Fibroblast of mammary gland (primary cell): ENCODE measurements at regions not wholly inside any gene's neighbourhood (a gene's known extent, or its start where the extent isn't known, plus 50 kb on each side); places are given as distances from the start of the nearest gene placed in this dataset.
A peak's percentile ranks its signal among the peaks of the same experiment; 100 is the strongest.

Source experiments
- DNase-seq: peaks from one replicate; pipeline ENCODE4 v3.0.0-alpha.2; 2010; ENCODE audit warnings: low read depth
- H3K4me3 ChIP-seq: 2 replicates; pipeline ENCODE4 v1.5.1; 2011; ENCODE audit warnings: low read depth, mild to moderate bottlenecking, low read length, moderate library complexity; ENCODE audit not compliant: control insufficient read depth
- TF ChIP-seq, protein P1 (sequence below): conservative IDR thresholded peaks from 2 replicates; pipeline ENCODE4 v1.5.1; 2011; ENCODE audit warnings: low read depth, low read length, inconsistent platforms; ENCODE audit not compliant: control insufficient read depth, insufficient read depth

DNA sequence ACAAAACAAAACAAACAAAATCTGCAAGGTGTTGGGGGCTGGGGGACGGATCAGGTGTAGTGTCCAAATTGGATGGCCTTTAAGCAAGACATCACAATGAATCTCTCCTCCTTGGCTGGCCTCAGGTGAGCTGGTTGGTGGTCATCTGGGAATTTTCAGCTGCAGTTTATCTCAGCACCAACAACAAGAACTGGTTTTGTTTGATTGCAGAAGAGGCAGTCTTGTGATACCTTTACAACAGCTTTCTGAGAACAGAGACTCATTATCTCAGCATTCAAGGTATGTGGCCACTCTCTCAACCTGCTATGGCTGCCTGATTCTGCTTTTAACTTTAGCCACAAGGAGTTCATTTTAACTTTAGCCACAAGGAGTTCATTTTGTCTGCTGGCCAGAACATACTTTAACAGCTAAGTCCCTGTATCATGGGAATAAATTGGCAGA, 1543.4 kb downstream of the EFNA5 start:
- TF ChIP-seq, protein P1, sequence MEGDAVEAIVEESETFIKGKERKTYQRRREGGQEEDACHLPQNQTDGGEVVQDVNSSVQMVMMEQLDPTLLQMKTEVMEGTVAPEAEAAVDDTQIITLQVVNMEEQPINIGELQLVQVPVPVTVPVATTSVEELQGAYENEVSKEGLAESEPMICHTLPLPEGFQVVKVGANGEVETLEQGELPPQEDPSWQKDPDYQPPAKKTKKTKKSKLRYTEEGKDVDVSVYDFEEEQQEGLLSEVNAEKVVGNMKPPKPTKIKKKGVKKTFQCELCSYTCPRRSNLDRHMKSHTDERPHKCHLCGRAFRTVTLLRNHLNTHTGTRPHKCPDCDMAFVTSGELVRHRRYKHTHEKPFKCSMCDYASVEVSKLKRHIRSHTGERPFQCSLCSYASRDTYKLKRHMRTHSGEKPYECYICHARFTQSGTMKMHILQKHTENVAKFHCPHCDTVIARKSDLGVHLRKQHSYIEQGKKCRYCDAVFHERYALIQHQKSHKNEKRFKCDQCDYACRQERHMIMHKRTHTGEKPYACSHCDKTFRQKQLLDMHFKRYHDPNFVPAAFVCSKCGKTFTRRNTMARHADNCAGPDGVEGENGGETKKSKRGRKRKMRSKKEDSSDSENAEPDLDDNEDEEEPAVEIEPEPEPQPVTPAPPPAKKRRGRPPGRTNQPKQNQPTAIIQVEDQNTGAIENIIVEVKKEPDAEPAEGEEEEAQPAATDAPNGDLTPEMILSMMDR: no peak
- no peak for DNase-seq
- H3K4me3 ChIP-seq: no peak overlapping the region

DNA sequence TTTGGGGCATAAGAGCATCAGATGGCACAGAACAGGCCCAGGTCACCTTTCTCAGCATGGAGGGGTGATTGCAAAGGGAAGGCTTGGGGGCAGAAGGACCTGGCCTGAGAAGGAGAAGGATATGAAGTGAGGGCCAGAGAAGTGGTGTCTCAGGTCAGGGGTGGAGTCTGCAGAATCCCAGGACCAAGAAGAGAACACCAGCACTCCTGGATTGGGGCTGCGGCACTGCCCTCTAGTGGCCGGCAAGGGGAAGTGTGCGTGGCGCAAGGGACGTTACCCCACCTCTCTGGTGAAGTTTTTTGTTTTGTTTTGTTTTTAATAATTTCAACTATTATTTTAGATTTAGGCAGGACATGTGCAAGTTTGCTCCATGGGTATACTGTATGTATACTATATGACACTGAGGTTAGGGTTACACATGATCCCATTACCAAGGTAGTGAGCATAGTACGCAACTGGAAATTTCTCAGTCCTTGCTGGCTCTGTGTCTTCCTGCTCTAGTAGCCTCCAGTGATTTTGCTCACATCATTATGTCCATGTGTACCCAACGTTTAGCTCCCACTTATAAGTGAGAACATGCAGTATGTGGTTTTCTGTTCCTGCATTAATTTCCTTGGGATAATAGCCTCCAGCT, 1548.6 kb downstream of the EFNA5 start:
- DNase-seq: peak; percentile 20
- H3K4me3 ChIP-seq: no peak overlapping the region
- TF ChIP-seq, protein P1: peak; percentile 91

DNA sequence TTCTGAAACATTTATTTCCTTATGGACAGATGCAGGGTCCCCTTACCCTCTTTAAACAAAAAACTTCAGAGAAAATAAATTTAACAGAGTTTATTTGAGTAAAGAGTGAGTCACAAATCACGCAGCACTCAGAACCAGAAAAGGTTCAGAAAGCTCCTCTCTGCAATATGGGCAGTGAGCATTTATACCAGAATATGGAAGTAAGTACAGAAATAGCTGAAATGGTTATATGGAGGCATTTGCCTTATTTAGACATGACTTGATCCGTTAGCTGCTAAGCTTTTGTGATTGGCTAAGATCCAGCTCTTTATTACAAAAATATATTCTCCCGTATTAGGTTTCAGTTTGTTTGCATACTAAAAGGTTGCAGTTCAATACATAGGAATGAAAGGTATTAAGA, 1554.1 kb downstream of the EFNA5 start:
- DNase-seq: no peak
- H3K4me3 ChIP-seq: no peak overlapping the region
- TF ChIP-seq, protein P1: no peak

DNA sequence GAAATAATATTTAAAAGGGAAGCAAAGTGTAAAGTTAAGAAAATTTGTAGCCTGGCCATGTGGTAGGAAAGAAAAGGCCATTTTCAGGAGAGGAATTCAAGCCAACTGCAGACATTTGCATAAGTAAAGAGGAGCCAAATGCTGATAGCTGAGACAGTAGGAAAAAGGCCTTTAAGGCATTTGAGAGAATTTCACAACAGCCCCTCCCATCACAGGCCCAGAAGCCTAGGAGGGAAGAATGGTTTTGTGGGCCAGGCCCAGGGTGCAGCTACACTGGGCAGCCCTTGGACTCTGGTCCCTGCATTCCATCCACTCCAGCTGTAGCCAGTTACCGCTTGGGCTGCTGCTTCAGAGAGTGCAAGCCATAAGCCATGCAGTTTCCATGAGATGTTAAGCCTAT, 1556.8 kb downstream of the EFNA5 start:
- no peak for DNase-seq
- no peak overlapping the region for H3K4me3 ChIP-seq
- TF ChIP-seq, protein P1: no peak

DNA sequence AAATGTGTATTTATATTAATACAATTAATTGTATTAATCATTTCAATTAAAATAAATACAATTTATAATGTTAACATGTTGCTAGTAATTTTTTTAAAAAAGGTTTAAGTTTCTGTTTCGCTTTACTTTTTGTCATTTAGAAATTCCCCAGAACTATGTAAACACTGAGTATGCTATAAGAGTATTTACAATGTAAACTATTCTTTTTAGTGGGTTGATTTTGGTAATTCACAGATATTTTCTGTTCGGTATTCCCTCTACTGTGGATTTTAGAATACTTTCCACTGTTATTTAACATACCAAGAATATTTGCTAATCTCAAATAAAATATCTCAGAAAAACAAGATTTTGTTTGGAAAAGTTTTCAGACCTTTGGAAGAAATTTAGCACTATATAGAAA, 1564.4 kb downstream of the EFNA5 start:
- TF ChIP-seq, protein P1: no peak
- no peak for DNase-seq
- no peak overlapping the region for H3K4me3 ChIP-seq

DNA sequence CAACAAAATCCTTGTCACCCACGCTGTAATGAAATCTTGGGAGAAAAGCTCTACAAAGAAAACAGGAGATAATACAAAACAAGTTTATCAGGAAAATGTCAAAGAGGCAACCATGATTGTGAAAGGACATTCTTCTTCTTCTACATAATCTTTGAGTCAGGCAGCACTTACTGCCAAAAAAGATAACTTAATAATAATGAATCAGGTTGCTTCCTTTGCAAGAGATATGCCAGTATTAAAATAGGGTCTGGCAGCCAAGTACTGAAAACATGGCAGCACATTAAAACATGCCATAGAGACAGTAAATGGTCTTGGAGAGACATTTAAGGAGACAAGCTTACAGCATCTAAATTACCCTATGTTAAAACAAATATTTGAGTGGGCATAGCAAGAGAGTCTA, 1573.4 kb downstream of the EFNA5 start:
- TF ChIP-seq, protein P1: no peak
- peak; percentile 15 for DNase-seq
- H3K4me3 ChIP-seq: no peak overlapping the region

DNA sequence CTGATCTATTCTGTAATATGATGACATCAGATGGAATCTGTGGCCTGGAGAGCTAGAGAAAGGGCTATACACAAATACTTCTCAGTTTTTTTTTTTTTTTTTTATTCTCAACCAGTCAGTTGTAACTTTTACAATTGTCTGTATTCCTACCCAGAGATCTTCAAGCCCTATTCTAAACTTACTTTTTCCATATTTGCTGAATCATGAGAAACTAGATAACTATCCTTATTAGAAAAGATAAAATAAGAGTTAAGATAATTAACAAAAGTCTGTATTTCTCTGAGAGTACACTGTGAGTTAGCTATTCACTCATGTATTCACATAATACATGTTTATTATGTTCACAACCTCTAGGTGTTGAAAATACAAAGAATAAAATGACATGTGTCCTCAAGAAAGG, 1575.9 kb downstream of the EFNA5 start:
- TF ChIP-seq, protein P1: no peak
- H3K4me3 ChIP-seq: no peak overlapping the region
- no peak for DNase-seq
